ENCODE measurements at regions not wholly inside any gene's neighbourhood (a gene's known extent, or its start where the extent isn't known, plus 50 kb on each side); places are given as distances from the start of the nearest gene placed in this dataset.

GRCh38 chrX:21126661-21127060 is 247.6 kb upstream of the CNKSR2 start:
- no peak overlapping the region for H3K4me3 ChIP-seq (ENCODE audit: low read depth, low read length)
- DNase-seq (ENCODE audit: low read depth) = no peak
- TF ChIP-seq, protein P1, sequence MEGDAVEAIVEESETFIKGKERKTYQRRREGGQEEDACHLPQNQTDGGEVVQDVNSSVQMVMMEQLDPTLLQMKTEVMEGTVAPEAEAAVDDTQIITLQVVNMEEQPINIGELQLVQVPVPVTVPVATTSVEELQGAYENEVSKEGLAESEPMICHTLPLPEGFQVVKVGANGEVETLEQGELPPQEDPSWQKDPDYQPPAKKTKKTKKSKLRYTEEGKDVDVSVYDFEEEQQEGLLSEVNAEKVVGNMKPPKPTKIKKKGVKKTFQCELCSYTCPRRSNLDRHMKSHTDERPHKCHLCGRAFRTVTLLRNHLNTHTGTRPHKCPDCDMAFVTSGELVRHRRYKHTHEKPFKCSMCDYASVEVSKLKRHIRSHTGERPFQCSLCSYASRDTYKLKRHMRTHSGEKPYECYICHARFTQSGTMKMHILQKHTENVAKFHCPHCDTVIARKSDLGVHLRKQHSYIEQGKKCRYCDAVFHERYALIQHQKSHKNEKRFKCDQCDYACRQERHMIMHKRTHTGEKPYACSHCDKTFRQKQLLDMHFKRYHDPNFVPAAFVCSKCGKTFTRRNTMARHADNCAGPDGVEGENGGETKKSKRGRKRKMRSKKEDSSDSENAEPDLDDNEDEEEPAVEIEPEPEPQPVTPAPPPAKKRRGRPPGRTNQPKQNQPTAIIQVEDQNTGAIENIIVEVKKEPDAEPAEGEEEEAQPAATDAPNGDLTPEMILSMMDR (IDR thresholded peaks at IDR 0.05; ENCODE audit: insufficient read depth, low read depth, low read length) = no peak

- TF ChIP-seq, protein P1 (IDR thresholded peaks at IDR 0.05; ENCODE audit: insufficient read depth, low read depth, low read length) = no peak
- DNase-seq (ENCODE audit: low read depth) = no peak
- no peak overlapping the region for H3K4me3 ChIP-seq (ENCODE audit: low read depth, low read length)
These were observed 242.9 kb upstream of the CNKSR2 start for GRCh38 chrX:21131346-21131745.

GRCh38 chrX:21131786-21132185 is 242.4 kb upstream of the CNKSR2 start:
- TF ChIP-seq, protein P1 (IDR thresholded peaks at IDR 0.05; ENCODE audit: insufficient read depth, low read depth, low read length) = no peak
- no peak overlapping the region for H3K4me3 ChIP-seq (ENCODE audit: low read depth, low read length)
- DNase-seq (ENCODE audit: low read depth) = no peak

- DNase-seq (ENCODE audit: low read depth) = no peak
These were observed 241.4 kb upstream of the CNKSR2 start for GRCh38 chrX:21132686-21133393.

GRCh38 chrX:21150208-21150607 is 224.0 kb upstream of the CNKSR2 start:
- TF ChIP-seq, protein P1 (IDR thresholded peaks at IDR 0.05; ENCODE audit: insufficient read depth, low read depth, low read length) = no peak
- DNase-seq (ENCODE audit: low read depth) = no peak
- H3K4me3 ChIP-seq (ENCODE audit: low read depth, low read length) = no peak overlapping the region

More at GRCh38 chrX:21132686-21133393, 241.4 kb upstream of the CNKSR2 start:
- no peak overlapping the region for H3K4me3 ChIP-seq (ENCODE audit: low read depth, low read length)
- TF ChIP-seq, protein P1 (IDR thresholded peaks at IDR 0.05; ENCODE audit: insufficient read depth, low read depth, low read length) = no peak

GRCh38 chrX:21151051-21151450 is 223.2 kb upstream of the CNKSR2 start:
- no peak for DNase-seq (ENCODE audit: low read depth)
- H3K4me3 ChIP-seq (ENCODE audit: low read depth, low read length) = no peak overlapping the region
- TF ChIP-seq, protein P1 (IDR thresholded peaks at IDR 0.05; ENCODE audit: insufficient read depth, low read depth, low read length) = no peak

DNA sequence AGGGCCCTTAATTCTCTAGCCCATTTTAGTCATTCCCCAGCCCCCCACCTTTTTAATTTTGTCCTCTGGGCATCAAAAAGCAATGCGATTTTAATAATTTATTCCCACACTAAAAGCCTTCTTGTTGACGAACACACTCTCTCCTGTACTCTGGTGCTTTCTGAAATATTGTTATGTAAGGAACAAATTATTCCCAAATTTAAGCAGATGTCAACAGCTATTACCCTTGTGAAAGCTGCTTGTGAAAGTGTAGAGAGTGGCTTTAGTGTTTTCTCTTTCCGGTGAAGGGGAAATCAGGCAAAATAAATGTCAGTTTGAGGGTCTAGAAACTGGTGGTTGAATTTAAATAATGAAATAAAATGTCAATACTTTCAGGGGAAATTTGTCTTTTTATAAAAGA is 221.2 kb upstream of the CNKSR2 start:
- DNase-seq (ENCODE audit: low read depth) = no peak
- TF ChIP-seq, protein P1 (IDR thresholded peaks at IDR 0.05; ENCODE audit: insufficient read depth, low read depth, low read length) = no peak
- no peak overlapping the region for H3K4me3 ChIP-seq (ENCODE audit: low read depth, low read length)

Measured in fibroblast of villous mesenchyme (primary cell).